ENCODE measurements at regions not wholly inside any gene's neighbourhood (a gene's known extent, or its start where the extent isn't known, plus 50 kb on each side); places are given as distances from the start of the nearest gene placed in this dataset.

DNA sequence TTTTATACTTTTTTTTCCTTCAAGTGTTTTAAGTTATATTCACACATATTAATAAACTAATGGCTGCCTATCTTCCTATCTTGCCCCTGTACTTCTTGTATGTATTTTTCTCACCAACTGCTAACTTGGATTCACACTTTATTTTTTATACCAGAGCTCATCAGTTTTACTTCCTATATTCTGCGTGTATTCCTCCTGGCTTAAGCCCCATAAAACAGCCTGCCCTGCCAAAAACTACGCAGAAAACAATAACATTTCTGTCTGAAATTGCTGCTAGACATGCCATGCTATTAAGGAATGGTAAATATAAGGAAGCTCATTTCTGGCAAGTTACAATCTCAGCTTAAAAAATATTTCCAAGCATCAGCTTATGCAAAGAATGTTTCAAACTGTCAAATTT lies 172.3 kb downstream of the UBE2E3 start:
- Histone ChIP-seq H3K4me3 (no peak overlapping the region), H3K9me3 (peaks cover 0 to 12% (median 0%) of the 10 kb centered on the region in 12 donors), H3K4me1 (no peaks in the 10 kb centered on the region), H3K36me3 (no peaks in the 10 kb centered on the region), H3K27me3 (peaks cover 0 to 4% (median 0%) of the 10 kb centered on the region in 9 donors), H3K27ac (no peak overlapping the region)
- DNase-seq: no peak
- ATAC-seq: no peak
- TF ChIP-seq, protein P1, sequence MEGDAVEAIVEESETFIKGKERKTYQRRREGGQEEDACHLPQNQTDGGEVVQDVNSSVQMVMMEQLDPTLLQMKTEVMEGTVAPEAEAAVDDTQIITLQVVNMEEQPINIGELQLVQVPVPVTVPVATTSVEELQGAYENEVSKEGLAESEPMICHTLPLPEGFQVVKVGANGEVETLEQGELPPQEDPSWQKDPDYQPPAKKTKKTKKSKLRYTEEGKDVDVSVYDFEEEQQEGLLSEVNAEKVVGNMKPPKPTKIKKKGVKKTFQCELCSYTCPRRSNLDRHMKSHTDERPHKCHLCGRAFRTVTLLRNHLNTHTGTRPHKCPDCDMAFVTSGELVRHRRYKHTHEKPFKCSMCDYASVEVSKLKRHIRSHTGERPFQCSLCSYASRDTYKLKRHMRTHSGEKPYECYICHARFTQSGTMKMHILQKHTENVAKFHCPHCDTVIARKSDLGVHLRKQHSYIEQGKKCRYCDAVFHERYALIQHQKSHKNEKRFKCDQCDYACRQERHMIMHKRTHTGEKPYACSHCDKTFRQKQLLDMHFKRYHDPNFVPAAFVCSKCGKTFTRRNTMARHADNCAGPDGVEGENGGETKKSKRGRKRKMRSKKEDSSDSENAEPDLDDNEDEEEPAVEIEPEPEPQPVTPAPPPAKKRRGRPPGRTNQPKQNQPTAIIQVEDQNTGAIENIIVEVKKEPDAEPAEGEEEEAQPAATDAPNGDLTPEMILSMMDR (IDR thresholded peaks at IDR 0.05): no peak
- no peak for TF ChIP-seq POLR2A (IDR thresholded peaks at IDR 0.05)
- 49 to 64% (median 54%) methylated on average over 2 of the region's 2 CpGs for WGBS, 4 donors
- intact Hi-C loops (cut with DNase I): no loop called here

DNA sequence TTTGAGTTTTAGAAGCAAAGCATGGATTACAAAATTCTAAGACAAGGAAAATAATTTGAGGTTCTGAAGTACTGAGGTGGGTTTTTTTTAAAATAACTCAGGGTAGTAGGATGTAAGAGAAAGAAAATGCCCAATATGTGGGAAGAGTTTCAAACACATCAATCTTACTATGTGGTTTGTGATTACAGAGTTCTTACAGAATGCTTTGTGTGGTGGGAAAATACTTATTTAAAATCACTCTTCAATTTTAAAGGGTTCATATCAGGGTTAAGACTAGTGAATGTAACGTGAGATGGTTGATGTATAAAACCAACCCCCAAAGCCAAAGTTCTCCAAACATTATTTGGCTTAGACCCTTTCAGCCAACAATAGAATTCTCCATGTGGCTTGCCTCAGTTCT lies 173.5 kb downstream of the UBE2E3 start:
- ATAC-seq: no peak
- 62 to 71% (median 65%) methylated on average over 1 of the region's 1 CpG for WGBS, 4 donors
- TF ChIP-seq, protein P1 (IDR thresholded peaks at IDR 0.05): no peak
- TF ChIP-seq POLR2A (IDR thresholded peaks at IDR 0.05): no peak
- DNase-seq: no peak
- intact Hi-C loops (cut with DNase I): no loop called here
- Histone ChIP-seq H3K36me3 (no peaks in the 10 kb centered on the region), H3K27ac (no peak overlapping the region), H3K27me3 (peaks cover 0 to under 1% (median 0%) of the 10 kb centered on the region in 9 donors), H3K4me1 (no peaks in the 10 kb centered on the region), H3K4me3 (no peak overlapping the region), H3K9me3 (peaks cover 0 to 12% (median 0%) of the 10 kb centered on the region in 12 donors)

DNA sequence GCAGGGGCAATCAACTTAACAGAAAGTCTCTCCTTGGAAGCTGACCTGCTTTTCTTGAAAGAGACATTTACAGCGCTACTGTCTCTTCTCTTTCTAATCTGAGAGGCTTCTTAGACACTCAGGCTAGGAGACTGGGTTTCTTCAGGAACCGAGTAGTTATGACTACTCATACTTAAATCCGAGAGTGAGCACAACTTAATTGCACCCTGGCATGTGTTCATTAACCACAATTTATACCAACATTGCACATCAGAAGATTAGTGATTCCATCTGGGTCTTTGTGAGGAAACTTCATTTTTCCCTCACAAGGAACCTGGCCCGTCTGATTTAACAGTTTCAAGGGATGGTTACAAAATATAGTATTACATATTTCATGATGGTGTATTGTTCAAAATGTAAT lies 176.9 kb downstream of the UBE2E3 start:
- H3K9me3 ChIP-seq: peaks cover 0 to 12% (median 0%) of the 10 kb centered on the region in 12 donors
- no peaks in the 10 kb centered on the region for H3K4me1 ChIP-seq
- ATAC-seq: no peak
- no peak for TF ChIP-seq POLR2A (IDR thresholded peaks at IDR 0.05)
- TF ChIP-seq, protein P1 (IDR thresholded peaks at IDR 0.05): no peak
- no peak for DNase-seq
- no peaks in the 10 kb centered on the region for H3K36me3 ChIP-seq
- no peaks in the 10 kb centered on the region for H3K27me3 ChIP-seq
- intact Hi-C loops (cut with DNase I): no loop called here
- H3K4me3 ChIP-seq: no peak overlapping the region
- no peak overlapping the region for H3K27ac ChIP-seq
- WGBS, 4 donors: 83 to 89% (median 87%) methylated on average over 4 of the region's 4 CpGs

DNA sequence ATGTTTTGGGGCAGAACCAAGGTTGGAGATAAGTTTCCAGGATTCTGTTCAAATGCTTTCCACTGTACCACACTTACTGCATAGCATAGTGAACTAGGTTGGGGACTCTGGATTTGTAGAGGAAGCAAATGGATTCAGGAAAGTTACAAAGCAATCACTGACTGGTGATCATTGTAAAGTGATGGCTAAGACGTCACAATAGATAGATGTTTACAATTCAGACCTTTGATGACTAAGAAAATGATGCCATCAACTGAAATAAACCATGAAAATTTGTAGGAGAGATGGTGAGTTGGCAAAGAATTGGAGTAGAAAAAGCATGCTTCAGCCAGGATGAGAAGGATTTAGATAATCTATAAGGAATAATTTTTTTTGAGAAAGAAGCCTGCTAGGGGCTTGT lies 178.0 kb downstream of the UBE2E3 start:
- H3K36me3 ChIP-seq: no peaks in the 10 kb centered on the region
- no peaks in the 10 kb centered on the region for H3K4me1 ChIP-seq
- peaks cover 0 to 12% (median 0%) of the 10 kb centered on the region in 12 donors for H3K9me3 ChIP-seq
- TF ChIP-seq, protein P1 (IDR thresholded peaks at IDR 0.05): no peak
- no peak for TF ChIP-seq POLR2A (IDR thresholded peaks at IDR 0.05)
- 54 to 58% (median 56%) methylated on average over 1 of the region's 1 CpG for WGBS, 4 donors
- ATAC-seq (no peak), DNase-seq (no peak)
- intact Hi-C loops (cut with DNase I): no loop called here
- H3K4me3 ChIP-seq: no peak overlapping the region
- no peak overlapping the region for H3K27ac ChIP-seq
- H3K27me3 ChIP-seq: no peaks in the 10 kb centered on the region

All from heart left ventricle (tissue), 16 donors.